ENCODE measurements at regions not wholly inside any gene's neighbourhood (a gene's known extent, or its start where the extent isn't known, plus 50 kb on each side); places are given as distances from the start of the nearest gene placed in this dataset.
"Not testable (repeated sequence)": the region's sequence is repeated elsewhere in the genome, so short reads cannot be mapped to it uniquely, and the experiment has no call there.

- no peak for DNase-seq
These were observed 568.6 kb downstream of the ETNK1 start for GRCh38 chr12:23193552-23193951.

GRCh38 chr12:23197266-23197665 is 572.3 kb downstream of the ETNK1 start:
- DNase-seq = no peak

- no peak for DNase-seq
These were observed 577.8 kb downstream of the ETNK1 start for GRCh38 chr12:23202728-23203127.

GRCh38 chr12:23204933-23205778 is 580.2 kb downstream of the ETNK1 start:
- DNase-seq = peak; percentile 38

- DNase-seq = no peak
These were observed 584.8 kb downstream of the ETNK1 start for GRCh38 chr12:23209793-23210192.

GRCh38 chr12:23210573-23210972 is 585.6 kb downstream of the ETNK1 start:
- DNase-seq = no peak

- no peak for DNase-seq
These were observed 586.7 kb downstream of the ETNK1 start for GRCh38 chr12:23211384-23212320.

- no peak for DNase-seq
These were observed 592.2 kb downstream of the ETNK1 start for GRCh38 chr12:23217158-23217557.

GRCh38 chr12:23217667-23218066 is 592.7 kb downstream of the ETNK1 start:
- DNase-seq = no peak

- no peak for DNase-seq
These were observed 596.1 kb downstream of the ETNK1 start for GRCh38 chr12:23221066-23221465.

GRCh38 chr12:23221926-23222325 is 597.0 kb downstream of the ETNK1 start:
- DNase-seq = no peak

- DNase-seq = no peak
These were observed 597.8 kb downstream of the ETNK1 start for GRCh38 chr12:23222801-23223200.

- no peak for DNase-seq
These were observed 603.1 kb downstream of the ETNK1 start for GRCh38 chr12:23228101-23228500.

- DNase-seq = no peak
These were observed 605.9 kb downstream of the ETNK1 start for GRCh38 chr12:23230899-23231298.

GRCh38 chr12:23236066-23236780 is 611.3 kb downstream of the ETNK1 start:
- no peak for DNase-seq

- DNase-seq = no peak
These were observed 611.8 kb downstream of the ETNK1 start for GRCh38 chr12:23236811-23237210.

- no peak for DNase-seq
These were observed 613.2 kb downstream of the ETNK1 start for GRCh38 chr12:23238190-23238589.

GRCh38 chr12:23238957-23239356 is 614.0 kb downstream of the ETNK1 start:
- no peak for DNase-seq

GRCh38 chr12:23245186-23245585 is 620.2 kb downstream of the ETNK1 start:
- no peak for DNase-seq

- no peak for DNase-seq
These were observed 628.2 kb downstream of the ETNK1 start for GRCh38 chr12:23253191-23253590.

GRCh38 chr12:23253910-23254309 is 628.9 kb downstream of the ETNK1 start:
- not testable (repeated sequence) for DNase-seq

- no peak for DNase-seq
These were observed 634.6 kb downstream of the ETNK1 start for GRCh38 chr12:23259558-23259957.

- DNase-seq = no peak
These were observed 637.7 kb downstream of the ETNK1 start for GRCh38 chr12:23262670-23263069.
